GOT3 (cell line): ENCODE measurements at regions not wholly inside any gene's neighbourhood (a gene's known extent, or its start where the extent isn't known, plus 50 kb on each side); places are given as distances from the start of the nearest gene placed in this dataset.

Experiments
- DNase-seq: peaks from one replicate; lab custom pipeline; 2025; ENCODE audit warnings: mixed read lengths; lab: John Stamatoyannopoulos, UW

DNA sequence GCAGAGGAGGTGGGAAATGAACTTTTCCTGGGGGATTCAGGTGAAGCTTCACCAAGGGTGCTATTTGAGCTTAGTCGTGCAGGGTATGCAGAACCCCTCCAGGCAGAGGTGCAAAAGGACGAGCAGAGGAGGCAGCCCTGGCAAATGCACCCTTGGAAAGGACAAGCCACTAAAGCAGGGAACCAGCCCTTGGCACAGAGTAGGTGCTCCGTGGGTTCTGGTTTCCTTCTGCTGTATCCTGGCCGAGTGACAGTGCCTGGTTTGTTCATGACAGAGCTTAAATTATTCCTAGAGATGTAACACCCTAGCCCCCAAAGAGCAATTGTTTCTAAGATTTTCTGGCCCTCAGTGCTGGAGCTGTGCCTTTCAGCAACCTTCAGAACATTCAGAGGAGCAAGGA is 73.4 kb upstream of the SYT6 start:
- DNase-seq, result no peak

- DNase-seq, result no peak
Observed at GRCh38 chr1:114224196-114224907, 70.7 kb upstream of the SYT6 start.

GRCh38 chr1:114222920-114223319 is 69.3 kb upstream of the SYT6 start:
- no peak for DNase-seq

GRCh38 chr1:114219172-114219868 is 65.7 kb upstream of the SYT6 start:
- no peak for DNase-seq

- DNase-seq, result no peak
Observed at GRCh38 chr1:114218361-114219171, 64.9 kb upstream of the SYT6 start.

DNA sequence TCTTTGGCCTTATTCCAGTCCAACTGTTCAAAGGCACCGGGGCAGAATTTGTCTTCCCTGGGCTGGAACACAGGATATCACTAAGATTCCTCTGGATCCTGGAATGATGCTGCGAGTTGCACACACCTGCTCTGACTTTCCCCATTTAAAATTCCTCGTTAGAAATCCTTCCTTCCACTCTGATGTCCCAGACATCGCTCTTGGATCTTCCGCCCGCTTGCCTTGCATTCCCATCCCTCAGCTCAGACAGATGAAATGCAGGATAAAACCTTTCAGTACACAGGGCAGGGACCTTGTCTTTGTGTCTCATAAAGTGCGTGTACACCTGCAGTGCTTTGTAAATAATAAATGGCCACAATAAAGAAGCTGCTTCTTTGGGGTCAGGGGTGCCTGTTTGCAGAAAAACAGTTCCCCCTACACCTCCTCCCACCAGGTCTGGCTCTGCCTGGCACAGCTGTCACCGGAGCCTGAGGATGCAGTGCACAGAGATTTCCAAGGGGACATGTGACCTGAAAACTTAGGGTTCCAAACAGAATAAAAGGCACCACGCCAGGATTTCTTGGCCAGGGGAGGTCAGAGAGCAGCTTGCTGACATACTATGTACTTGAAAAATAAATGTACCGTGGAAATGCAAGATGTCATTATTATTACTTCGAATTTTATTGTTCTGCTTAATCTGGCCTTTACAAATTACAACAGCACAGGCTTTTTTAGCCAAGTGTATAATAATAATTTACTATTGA is 62.9 kb upstream of the SYT6 start:
- DNase-seq, result no peak

- DNase-seq, result no peak
Observed at GRCh38 chr1:114215436-114215835, 61.8 kb upstream of the SYT6 start.

GRCh38 chr1:114214016-114214415 is 60.3 kb upstream of the SYT6 start:
- no peak for DNase-seq

DNA sequence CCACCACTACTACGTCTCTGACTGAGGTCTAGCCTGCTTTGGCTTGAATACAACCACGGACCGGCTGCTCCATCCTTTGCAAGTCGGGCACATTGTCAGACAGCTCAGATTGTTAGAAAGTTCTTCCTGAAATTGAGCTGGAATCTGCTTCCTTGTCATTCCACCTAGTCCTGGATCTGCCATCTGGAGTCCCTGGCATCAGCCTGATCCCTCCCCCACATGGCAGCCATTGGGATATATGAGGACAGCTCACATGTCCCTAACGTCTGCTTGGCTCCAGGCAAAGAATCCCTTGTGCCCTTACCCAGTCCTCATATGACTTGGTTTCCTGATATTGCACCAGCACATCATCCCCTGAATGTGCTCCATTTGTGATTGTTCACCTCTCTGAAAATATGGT is 56.3 kb upstream of the SYT6 start:
- DNase-seq, result no peak

DNA sequence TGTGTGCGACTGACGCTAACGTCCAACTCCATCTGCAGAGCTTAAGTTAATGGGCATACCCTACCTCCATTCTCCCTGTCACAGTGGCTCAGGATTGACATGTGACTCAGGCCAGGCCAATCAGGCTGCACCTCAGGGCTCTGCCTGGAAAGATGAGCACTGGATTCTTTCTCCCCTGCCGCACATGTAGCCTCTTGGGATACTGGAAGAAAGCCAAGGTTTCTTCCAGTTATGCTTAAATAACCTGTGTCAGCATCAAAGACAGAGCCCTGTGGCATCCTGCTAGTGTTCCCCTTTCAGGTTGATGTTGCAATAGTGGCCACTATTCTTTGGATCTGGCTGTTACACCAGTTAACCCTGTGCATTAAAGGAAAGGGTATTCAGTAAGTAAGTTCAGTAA is 55.0 kb upstream of the SYT6 start:
- DNase-seq, result no peak

DNA sequence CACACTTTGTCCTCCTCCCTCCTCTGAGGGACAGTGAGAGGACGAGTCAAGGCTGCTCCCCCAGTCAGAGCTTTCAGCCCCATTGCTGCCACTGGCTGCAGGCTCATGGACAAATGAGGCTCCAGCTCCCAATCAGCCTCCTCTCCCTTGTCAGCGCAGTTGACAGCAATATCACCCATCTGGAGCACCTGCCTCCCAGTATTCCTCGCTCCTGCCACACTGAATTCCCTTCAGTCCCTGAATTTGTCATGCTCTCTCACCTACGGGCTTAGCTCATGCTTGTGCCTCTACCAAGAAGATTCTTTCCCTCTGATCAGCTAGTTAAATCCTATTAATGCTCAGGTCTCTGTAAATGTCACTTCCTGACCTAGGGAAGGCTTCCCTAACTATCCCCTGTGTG is 54.4 kb upstream of the SYT6 start:
- DNase-seq, result no peak

DNA sequence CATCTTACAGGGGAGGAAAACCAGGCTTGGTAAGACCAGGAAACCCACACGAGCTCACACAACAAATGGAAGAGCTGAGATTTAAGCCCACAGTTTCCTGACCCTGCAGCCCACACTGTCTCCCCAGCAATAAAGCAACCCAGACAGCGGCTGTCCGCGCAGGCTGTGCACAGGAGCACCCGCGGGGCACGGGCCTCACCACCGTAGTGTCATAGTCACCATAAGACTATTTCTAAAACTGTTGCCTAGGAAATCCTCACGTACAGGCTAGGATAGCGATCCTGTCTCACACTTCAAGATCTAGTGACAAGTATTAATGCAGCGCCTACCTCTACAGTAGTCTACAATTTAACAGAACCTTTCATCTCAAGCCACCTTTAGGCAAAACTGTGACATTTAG is 54.0 kb upstream of the SYT6 start:
- no peak for DNase-seq

DNA sequence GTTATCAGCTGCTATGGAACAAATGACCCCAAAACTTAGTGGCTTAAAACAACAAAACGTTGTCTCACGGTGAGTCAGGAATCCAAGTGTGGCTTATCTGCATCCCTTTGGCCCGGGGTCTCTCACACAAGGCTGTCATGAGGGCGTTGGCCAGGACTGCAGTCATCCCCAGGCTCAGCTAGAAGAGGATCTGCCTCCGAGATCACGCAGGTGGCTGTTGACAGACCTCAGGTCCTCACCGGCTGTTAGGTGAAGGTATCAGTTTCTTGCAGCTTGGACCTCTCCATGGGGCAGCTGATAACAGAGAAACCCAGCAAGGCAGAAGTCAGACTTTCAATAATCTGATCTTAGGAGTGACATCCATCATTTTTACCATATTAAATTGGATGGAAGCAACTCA is 52.7 kb upstream of the SYT6 start:
- DNase-seq, result no peak

GRCh38 chr1:114203595-114204128 is 50.0 kb upstream of the SYT6 start:
- DNase-seq, result no peak
